ENCODE measurements at regions not wholly inside any gene's neighbourhood (a gene's known extent, or its start where the extent isn't known, plus 50 kb on each side); places are given as distances from the start of the nearest gene placed in this dataset.

GRCh38 chr9:100879884-100880283 is 148.6 kb upstream of the PLPPR1 start:
- no peak for TF ChIP-seq CTCF (IDR thresholded peaks at IDR 0.05; ENCODE audit: control insufficient read depth, extremely low read depth, insufficient read depth)
- no peak overlapping the region for H3K4me3 ChIP-seq (ENCODE audit: low read depth, low read length)
- DNase-seq (ENCODE audit: low read depth) = no peak

GRCh38 chr9:100880284-100880683 is 148.2 kb upstream of the PLPPR1 start:
- TF ChIP-seq CTCF (IDR thresholded peaks at IDR 0.05; ENCODE audit: control insufficient read depth, extremely low read depth, insufficient read depth) = no peak
- DNase-seq (ENCODE audit: low read depth) = no peak
- no peak overlapping the region for H3K4me3 ChIP-seq (ENCODE audit: low read depth, low read length)

GRCh38 chr9:100884518-100884917 is 144.0 kb upstream of the PLPPR1 start:
- TF ChIP-seq CTCF (IDR thresholded peaks at IDR 0.05; ENCODE audit: control insufficient read depth, extremely low read depth, insufficient read depth) = no peak
- DNase-seq (ENCODE audit: low read depth) = no peak
- H3K4me3 ChIP-seq (ENCODE audit: low read depth, low read length) = no peak overlapping the region

GRCh38 chr9:100890321-100890720 is 138.2 kb upstream of the PLPPR1 start:
- no peak for DNase-seq (ENCODE audit: low read depth)
- TF ChIP-seq CTCF (IDR thresholded peaks at IDR 0.05; ENCODE audit: control insufficient read depth, extremely low read depth, insufficient read depth) = no peak
- H3K4me3 ChIP-seq (ENCODE audit: low read depth, low read length) = no peak overlapping the region

GRCh38 chr9:100911273-100911672 is 117.3 kb upstream of the PLPPR1 start:
- DNase-seq (ENCODE audit: low read depth) = no peak
- H3K4me3 ChIP-seq (ENCODE audit: low read depth, low read length) = no peak overlapping the region
- no peak for TF ChIP-seq CTCF (IDR thresholded peaks at IDR 0.05; ENCODE audit: control insufficient read depth, extremely low read depth, insufficient read depth)

GRCh38 chr9:100913257-100913656 is 115.3 kb upstream of the PLPPR1 start:
- no peak for TF ChIP-seq CTCF (IDR thresholded peaks at IDR 0.05; ENCODE audit: control insufficient read depth, extremely low read depth, insufficient read depth)

GRCh38 chr9:100914266-100914665 is 114.3 kb upstream of the PLPPR1 start:
- no peak for DNase-seq (ENCODE audit: low read depth)
- TF ChIP-seq CTCF (IDR thresholded peaks at IDR 0.05; ENCODE audit: control insufficient read depth, extremely low read depth, insufficient read depth) = no peak
- H3K4me3 ChIP-seq (ENCODE audit: low read depth, low read length) = no peak overlapping the region

More at GRCh38 chr9:100913257-100913656, 115.3 kb upstream of the PLPPR1 start:
- DNase-seq (ENCODE audit: low read depth) = no peak
- no peak overlapping the region for H3K4me3 ChIP-seq (ENCODE audit: low read depth, low read length)

Measured in LNCaP clone FGC (cell line).